Middle frontal gyrus (tissue), 1 donor: ENCODE measurements at regions not wholly inside any gene's neighbourhood (a gene's known extent, or its start where the extent isn't known, plus 50 kb on each side); places are given as distances from the start of the nearest gene placed in this dataset.
"Not testable (repeated sequence)": the region's sequence is repeated elsewhere in the genome, so short reads cannot be mapped to it uniquely, and the experiment has no call there.

ENCODE experiments used
- DNase-seq: peaks from one replicate; pipeline ENCODE4 v3.0.0-alpha.2; 2015; ENCODE audit warnings: low spot score; ENCODE audit errors: extremely low spot score

GRCh38 chr12:85572956-85573355, 263.3 kb downstream of the RASSF9 start:
- DNase-seq, result no peak

- DNase-seq, result no peak
Measured at GRCh38 chr12:85573635-85574214, 262.5 kb downstream of the RASSF9 start.

GRCh38 chr12:85574291-85574690, 261.9 kb downstream of the RASSF9 start:
- no peak for DNase-seq

GRCh38 chr12:85575120-85576096, 260.8 kb downstream of the RASSF9 start:
- no peak for DNase-seq

GRCh38 chr12:85580562-85581168, 255.5 kb downstream of the RASSF9 start:
- DNase-seq, result no peak

- no peak for DNase-seq
Measured at GRCh38 chr12:85587158-85587557, 249.1 kb downstream of the RASSF9 start.

- DNase-seq, result no peak
Measured at GRCh38 chr12:85588221-85588620, 248.0 kb downstream of the RASSF9 start.

- DNase-seq, result no peak
Measured at GRCh38 chr12:85600841-85601240, 235.4 kb downstream of the RASSF9 start.

- DNase-seq, result no peak
Measured at GRCh38 chr12:85603556-85603955, 232.7 kb downstream of the RASSF9 start.

GRCh38 chr12:85606455-85606854, 229.8 kb downstream of the RASSF9 start:
- DNase-seq, result no peak

- DNase-seq, result no peak
Measured at GRCh38 chr12:85609778-85610177, 226.4 kb downstream of the RASSF9 start.

GRCh38 chr12:85610194-85610593, 226.0 kb downstream of the RASSF9 start:
- DNase-seq, result no peak

- no peak for DNase-seq
Measured at GRCh38 chr12:85616201-85616600, 220.0 kb downstream of the RASSF9 start.

GRCh38 chr12:85617307-85618091, 218.7 kb downstream of the RASSF9 start:
- DNase-seq, result no peak

- DNase-seq, result no peak
Measured at GRCh38 chr12:85621041-85621440, 215.2 kb downstream of the RASSF9 start.

GRCh38 chr12:85623763-85624162, 212.4 kb downstream of the RASSF9 start:
- DNase-seq, result no peak

GRCh38 chr12:85625467-85625866, 210.7 kb downstream of the RASSF9 start:
- DNase-seq, result no peak

- no peak for DNase-seq
Measured at GRCh38 chr12:85626001-85626783, 210.0 kb downstream of the RASSF9 start.

GRCh38 chr12:85626784-85627171, 209.4 kb downstream of the RASSF9 start:
- DNase-seq, result no peak

- DNase-seq, result no peak
Measured at GRCh38 chr12:85627584-85627983, 208.6 kb downstream of the RASSF9 start.

- DNase-seq, result not testable (repeated sequence)
Measured at GRCh38 chr12:85628562-85628961, 207.6 kb downstream of the RASSF9 start.
